DND-41 (cell line): ENCODE measurements at regions not wholly inside any gene's neighbourhood (a gene's known extent, or its start where the extent isn't known, plus 50 kb on each side); places are given as distances from the start of the nearest gene placed in this dataset.

ENCODE experiments used
- EZH2 ChIP-seq: IDR thresholded peaks from 3 replicates; pipeline ENCODE4 v1.6.1; 2012; ENCODE audit warnings: borderline replicate concordance, low read depth, mild to moderate bottlenecking, moderate library complexity, low read length, inconsistent platforms; ENCODE audit not compliant: severe bottlenecking
- TF ChIP-seq, protein P1 (sequence below): IDR thresholded peaks from 2 replicates; pipeline ENCODE4 v1.5.1; 2012; ENCODE audit warnings: borderline replicate concordance, low read length, moderate library complexity, mild to moderate bottlenecking; ENCODE audit not compliant: poor library complexity, severe bottlenecking; ENCODE audit errors: extremely low read depth

GRCh38 chr15:92561754-92562153, 93.8 kb downstream of the FAM174B start:
- TF ChIP-seq, protein P1, sequence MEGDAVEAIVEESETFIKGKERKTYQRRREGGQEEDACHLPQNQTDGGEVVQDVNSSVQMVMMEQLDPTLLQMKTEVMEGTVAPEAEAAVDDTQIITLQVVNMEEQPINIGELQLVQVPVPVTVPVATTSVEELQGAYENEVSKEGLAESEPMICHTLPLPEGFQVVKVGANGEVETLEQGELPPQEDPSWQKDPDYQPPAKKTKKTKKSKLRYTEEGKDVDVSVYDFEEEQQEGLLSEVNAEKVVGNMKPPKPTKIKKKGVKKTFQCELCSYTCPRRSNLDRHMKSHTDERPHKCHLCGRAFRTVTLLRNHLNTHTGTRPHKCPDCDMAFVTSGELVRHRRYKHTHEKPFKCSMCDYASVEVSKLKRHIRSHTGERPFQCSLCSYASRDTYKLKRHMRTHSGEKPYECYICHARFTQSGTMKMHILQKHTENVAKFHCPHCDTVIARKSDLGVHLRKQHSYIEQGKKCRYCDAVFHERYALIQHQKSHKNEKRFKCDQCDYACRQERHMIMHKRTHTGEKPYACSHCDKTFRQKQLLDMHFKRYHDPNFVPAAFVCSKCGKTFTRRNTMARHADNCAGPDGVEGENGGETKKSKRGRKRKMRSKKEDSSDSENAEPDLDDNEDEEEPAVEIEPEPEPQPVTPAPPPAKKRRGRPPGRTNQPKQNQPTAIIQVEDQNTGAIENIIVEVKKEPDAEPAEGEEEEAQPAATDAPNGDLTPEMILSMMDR, result no peak
- TF ChIP-seq EZH2, result no peak
